Endodermal cell (in vitro differentiated cells): ENCODE measurements at regions not wholly inside any gene's neighbourhood (a gene's known extent, or its start where the extent isn't known, plus 50 kb on each side); places are given as distances from the start of the nearest gene placed in this dataset.

Experiments used
- DNase-seq: peaks from one replicate; pipeline ENCODE4 v3.0.0-alpha.2; 2017
- H3K27ac ChIP-seq: 2 replicates; pipeline ENCODE4 v1.5.1; 2013; ENCODE audit warnings: mild to moderate bottlenecking, low read depth, low read length, moderate library complexity
- H3K27me3 ChIP-seq: 2 replicates; pipeline ENCODE4 v1.6.1; 2013; ENCODE audit warnings: mild to moderate bottlenecking, low read length, moderate library complexity; ENCODE audit not compliant: insufficient read depth, control insufficient read depth, poor library complexity, severe bottlenecking
- H3K36me3 ChIP-seq: 2 replicates; pipeline ENCODE4 v1.7.0; 2013; ENCODE audit warnings: mild to moderate bottlenecking, low read length, moderate library complexity; ENCODE audit not compliant: control insufficient read depth, insufficient read depth
- H3K4me1 ChIP-seq: one replicate; pipeline ENCODE4 v1.7.0; 2013; ENCODE audit warnings: low read length; ENCODE audit not compliant: control insufficient read depth, insufficient read depth
- H3K4me3 ChIP-seq: 2 replicates; pipeline ENCODE4 v1.5.1; 2013; ENCODE audit warnings: mild to moderate bottlenecking, low read length, moderate library complexity
- H3K9ac ChIP-seq: 2 replicates; pipeline ENCODE4 v1.6.1; 2013; ENCODE audit warnings: mild to moderate bottlenecking, low read length, moderate library complexity; ENCODE audit not compliant: poor library complexity, severe bottlenecking; ENCODE audit errors: extremely low read depth
- H3K9me3 ChIP-seq: 2 replicates; pipeline ENCODE4 v1.6.1; 2013; ENCODE audit warnings: mild to moderate bottlenecking, low read length, moderate library complexity; ENCODE audit not compliant: control insufficient read depth
- H3K27ac Mint-ChIP-seq: 2 replicates; pipeline ENCODE4 v1.8.0; 2020; ENCODE audit warnings: mixed read lengths
- H3K27me3 Mint-ChIP-seq: 2 replicates; pipeline ENCODE4 v1.8.0; 2021; ENCODE audit warnings: mild to moderate bottlenecking, mixed read lengths; ENCODE audit not compliant: insufficient read depth
- H3K36me3 Mint-ChIP-seq: 2 replicates; pipeline ENCODE4 v1.8.0; 2020; ENCODE audit warnings: low read depth, mixed read lengths
- H3K4me1 Mint-ChIP-seq: 2 replicates; pipeline ENCODE4 v1.8.0; 2020; ENCODE audit warnings: mixed read lengths
- H3K4me3 Mint-ChIP-seq: 2 replicates; pipeline ENCODE4 v1.8.0; 2020; ENCODE audit warnings: mild to moderate bottlenecking, moderate library complexity, mixed read lengths
- H3K9me3 Mint-ChIP-seq: 2 replicates; pipeline ENCODE4 v1.8.0; 2020; ENCODE audit warnings: mild to moderate bottlenecking, mixed read lengths
- WGBS, 2 experiments: methylation state at CpG; one replicate each; pipeline versions ENCODE4 v1.1.5 to v1.1.7; 2013; ENCODE audit warnings: missing lambda C conversion rate in 2 of 2, mixed read lengths in 1 of 2; ENCODE audit not compliant: insufficient coverage in 1 of 2, insufficient read length in 1 of 2; 5-methylcytosine and 5-hydroxymethylcytosine counted together
- TF ChIP-seq, protein P1 (sequence below): fragments of 200-600 bp; sonication (generic); conservative IDR thresholded peaks from 2 replicates; pipeline ENCODE4 v1.5.0; 2021; ENCODE audit warnings: antibody characterized with exemption, mild to moderate bottlenecking

DNA sequence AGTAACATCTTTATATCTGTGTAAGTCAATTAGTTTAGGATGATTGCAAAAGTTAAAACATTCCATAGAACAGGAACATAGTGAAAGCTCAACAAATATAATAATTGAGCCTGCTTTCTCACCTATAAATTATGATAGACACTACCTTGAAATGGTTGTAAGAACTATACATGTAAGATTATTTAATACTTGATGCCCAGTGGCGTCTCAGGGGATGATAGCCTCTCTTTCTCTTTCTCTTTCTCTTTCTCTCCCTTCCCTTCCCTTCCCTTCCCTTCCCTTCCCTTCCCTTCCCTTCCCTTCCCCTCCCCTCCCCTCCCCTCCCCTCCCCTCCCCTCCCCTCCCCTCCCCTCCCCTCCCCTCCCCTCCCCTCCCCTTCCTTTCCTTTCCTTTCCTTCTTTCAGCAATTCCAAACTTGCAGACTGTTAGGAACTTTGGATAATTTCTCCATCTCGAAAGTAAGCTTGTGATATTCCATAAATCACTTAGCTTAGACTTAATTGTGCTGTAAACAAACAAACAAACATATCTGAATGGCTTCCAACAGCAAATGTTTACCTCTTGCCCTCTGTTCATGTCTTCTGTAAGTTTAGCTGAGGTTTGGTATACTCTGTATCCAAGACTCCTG lies 1102.7 kb downstream of the TSN start:
- Histone ChIP-seq H3K36me3 (no peaks in the 10 kb centered on the region), H3K4me3 (no peak overlapping the region), H3K9me3 (no peaks in the 10 kb centered on the region), H3K27me3 (no peaks in the 10 kb centered on the region), H3K9ac (no peak overlapping the region), H3K27ac (no peak overlapping the region), H3K4me1 (no peaks in the 10 kb centered on the region)
- H3K36me3 Mint-ChIP-seq = no peaks in the 10 kb centered on the region
- 81% methylated on average over 1 of the region's 2 CpGs; no CpG with 5 or more reads in 1 of the 2 experiments for WGBS, 2 experiments
- H3K27me3 Mint-ChIP-seq = no peaks in the 10 kb centered on the region
- no peak overlapping the region for H3K4me3 Mint-ChIP-seq
- H3K27ac Mint-ChIP-seq = no peak overlapping the region
- peaks cover 10% of the 10 kb centered on the region for H3K4me1 Mint-ChIP-seq
- DNase-seq = no peak
- no peaks in the 10 kb centered on the region for H3K9me3 Mint-ChIP-seq
- TF ChIP-seq, protein P1, sequence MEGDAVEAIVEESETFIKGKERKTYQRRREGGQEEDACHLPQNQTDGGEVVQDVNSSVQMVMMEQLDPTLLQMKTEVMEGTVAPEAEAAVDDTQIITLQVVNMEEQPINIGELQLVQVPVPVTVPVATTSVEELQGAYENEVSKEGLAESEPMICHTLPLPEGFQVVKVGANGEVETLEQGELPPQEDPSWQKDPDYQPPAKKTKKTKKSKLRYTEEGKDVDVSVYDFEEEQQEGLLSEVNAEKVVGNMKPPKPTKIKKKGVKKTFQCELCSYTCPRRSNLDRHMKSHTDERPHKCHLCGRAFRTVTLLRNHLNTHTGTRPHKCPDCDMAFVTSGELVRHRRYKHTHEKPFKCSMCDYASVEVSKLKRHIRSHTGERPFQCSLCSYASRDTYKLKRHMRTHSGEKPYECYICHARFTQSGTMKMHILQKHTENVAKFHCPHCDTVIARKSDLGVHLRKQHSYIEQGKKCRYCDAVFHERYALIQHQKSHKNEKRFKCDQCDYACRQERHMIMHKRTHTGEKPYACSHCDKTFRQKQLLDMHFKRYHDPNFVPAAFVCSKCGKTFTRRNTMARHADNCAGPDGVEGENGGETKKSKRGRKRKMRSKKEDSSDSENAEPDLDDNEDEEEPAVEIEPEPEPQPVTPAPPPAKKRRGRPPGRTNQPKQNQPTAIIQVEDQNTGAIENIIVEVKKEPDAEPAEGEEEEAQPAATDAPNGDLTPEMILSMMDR = no peak

DNA sequence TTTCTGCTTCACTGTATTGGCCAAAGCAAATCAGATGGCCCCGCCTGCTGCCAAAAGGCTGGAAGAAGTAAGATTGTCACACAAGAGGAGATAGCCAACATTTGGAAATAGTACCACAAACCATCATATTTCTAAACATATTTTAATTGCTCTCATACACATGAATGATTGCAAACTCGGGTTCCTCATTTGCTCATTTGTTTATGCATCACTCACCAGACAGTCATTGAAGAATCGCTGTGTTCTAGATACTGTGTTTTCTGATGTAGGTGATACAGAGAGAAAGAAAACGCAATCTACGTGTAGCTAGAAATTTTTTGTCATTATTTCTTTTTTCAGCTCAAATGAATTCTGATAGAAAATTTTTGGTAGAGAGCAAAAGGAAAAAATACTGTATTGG lies 1103.4 kb downstream of the TSN start:
- Mint-ChIP-seq H3K36me3 (no peaks in the 10 kb centered on the region), H3K27me3 (no peaks in the 10 kb centered on the region), H3K27ac (no peak overlapping the region), H3K9me3 (no peaks in the 10 kb centered on the region), H3K4me1 (peaks cover 10% of the 10 kb centered on the region), H3K4me3 (no peak overlapping the region)
- TF ChIP-seq, protein P1 = no peak
- Histone ChIP-seq H3K36me3 (no peaks in the 10 kb centered on the region), H3K4me1 (no peaks in the 10 kb centered on the region), H3K27me3 (no peaks in the 10 kb centered on the region), H3K4me3 (no peak overlapping the region), H3K27ac (no peak overlapping the region), H3K9me3 (no peaks in the 10 kb centered on the region), H3K9ac (no peak overlapping the region)
- 94% methylated on average over 5 of the region's 5 CpGs; no CpG with 5 or more reads in 1 of the 2 experiments for WGBS, 2 experiments
- DNase-seq = no peak

DNA sequence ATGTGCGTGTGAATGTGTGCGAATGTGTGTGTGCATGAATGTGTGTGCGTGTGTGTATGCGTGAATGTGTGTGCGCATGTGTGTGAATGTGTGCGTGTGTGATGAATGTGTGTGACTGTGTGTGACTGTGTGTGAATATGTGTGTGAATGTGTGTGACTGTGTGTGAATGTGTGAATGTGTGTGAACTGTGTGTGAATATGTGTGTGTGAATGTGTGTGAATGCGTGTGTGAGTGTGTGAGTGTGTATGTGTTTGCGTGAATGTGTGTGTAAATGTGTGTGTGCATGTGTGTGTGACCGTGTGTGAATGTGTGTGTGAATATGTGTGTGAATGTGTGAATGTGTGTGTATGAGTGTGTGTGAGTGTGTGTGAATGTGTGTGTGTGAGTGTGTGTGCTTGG lies 1103.8 kb downstream of the TSN start:
- no peak overlapping the region for H3K9ac ChIP-seq
- H3K4me3 ChIP-seq = no peak overlapping the region
- no peak for DNase-seq
- H3K36me3 ChIP-seq = no peaks in the 10 kb centered on the region
- H3K4me1 ChIP-seq = no peaks in the 10 kb centered on the region
- H3K27ac ChIP-seq = no peak overlapping the region
- no peaks in the 10 kb centered on the region for H3K9me3 ChIP-seq
- peaks cover 10% of the 10 kb centered on the region for H3K4me1 Mint-ChIP-seq
- H3K9me3 Mint-ChIP-seq = no peaks in the 10 kb centered on the region
- WGBS, 2 experiments = 83 to 100% methylated on average over 6 to 9 of the region's 9 CpGs
- no peak overlapping the region for H3K27ac Mint-ChIP-seq
- TF ChIP-seq, protein P1 = no peak
- no peaks in the 10 kb centered on the region for H3K36me3 Mint-ChIP-seq
- no peak overlapping the region for H3K4me3 Mint-ChIP-seq
- no peaks in the 10 kb centered on the region for H3K27me3 ChIP-seq
- H3K27me3 Mint-ChIP-seq = no peaks in the 10 kb centered on the region
